ENCODE measurements at regions not wholly inside any gene's neighbourhood (a gene's known extent, or its start where the extent isn't known, plus 50 kb on each side); places are given as distances from the start of the nearest gene placed in this dataset.

DNA sequence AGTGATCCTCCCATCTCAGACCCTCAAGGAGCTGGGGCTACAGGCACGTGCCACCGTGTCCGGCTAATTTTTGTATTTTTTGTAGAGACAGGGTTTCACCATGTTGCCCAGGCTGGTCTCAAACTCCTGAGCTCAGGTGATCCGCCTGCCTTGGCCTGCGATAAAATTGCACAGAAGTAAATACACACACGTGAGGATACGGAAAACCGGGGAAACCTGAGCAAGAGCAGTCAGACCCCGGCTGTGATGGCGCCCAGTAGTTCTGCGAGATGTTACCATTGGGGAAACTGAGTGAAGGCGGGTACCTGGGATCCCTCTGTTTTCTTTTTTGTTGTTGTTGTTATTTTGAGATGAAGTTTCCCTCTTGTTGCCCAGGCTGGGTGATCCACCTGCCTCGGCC lies 114.9 kb downstream of the C9orf50 start:
- DNase-seq (ENCODE audit: low spot score), result no peak

GRCh38 chr9:129505270-129505902 lies 115.5 kb downstream of the C9orf50 start:
- DNase-seq (ENCODE audit: low spot score), result no peak

DNA sequence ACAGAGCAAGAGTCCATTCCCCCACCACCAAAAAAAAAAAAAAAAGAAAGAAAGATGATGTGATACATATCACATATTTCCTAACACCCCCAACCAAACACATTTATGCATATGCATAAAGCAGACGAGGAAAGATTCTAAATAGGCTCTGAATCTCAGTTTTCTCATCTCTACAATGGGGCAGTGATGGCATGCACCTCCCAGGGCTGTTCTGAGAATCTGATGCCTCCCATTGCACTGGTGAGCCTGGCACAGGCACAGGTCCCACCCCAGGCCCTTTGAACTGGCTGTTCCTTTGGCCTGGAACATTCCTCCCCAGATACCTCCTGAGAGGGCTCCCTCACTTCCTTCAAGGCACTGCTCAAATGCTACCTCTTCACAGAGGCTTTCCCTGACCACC lies 116.5 kb downstream of the C9orf50 start:
- DNase-seq (ENCODE audit: low spot score), result no peak

DNA sequence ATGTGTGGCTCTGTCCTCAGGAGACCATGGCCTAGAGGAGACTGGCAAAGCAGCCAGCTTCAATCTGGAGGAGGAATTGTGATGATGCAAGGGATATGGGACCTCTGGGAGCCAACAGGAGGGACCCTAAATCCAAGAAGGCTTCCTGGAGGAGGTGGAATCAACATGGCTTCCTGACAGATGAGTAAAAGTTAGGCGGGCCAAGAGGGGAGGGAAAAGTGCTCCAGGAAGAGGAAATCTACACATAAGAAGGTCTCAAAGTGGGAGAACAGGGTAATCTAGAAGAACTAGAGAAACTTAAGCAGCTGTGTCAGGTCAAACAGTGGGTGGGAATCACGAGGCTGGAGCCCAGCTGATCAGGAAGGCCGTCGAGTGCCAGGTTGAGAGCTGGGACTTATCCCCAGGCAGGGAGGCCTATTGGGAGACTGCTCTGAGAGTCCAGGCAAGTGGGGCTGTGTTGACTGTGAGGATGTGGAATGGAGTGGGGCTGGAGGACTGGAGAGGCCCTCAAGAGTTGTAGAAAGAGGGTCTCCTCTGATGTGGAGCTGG lies 119.1 kb downstream of the C9orf50 start:
- no peak for DNase-seq (ENCODE audit: low spot score)

DNA sequence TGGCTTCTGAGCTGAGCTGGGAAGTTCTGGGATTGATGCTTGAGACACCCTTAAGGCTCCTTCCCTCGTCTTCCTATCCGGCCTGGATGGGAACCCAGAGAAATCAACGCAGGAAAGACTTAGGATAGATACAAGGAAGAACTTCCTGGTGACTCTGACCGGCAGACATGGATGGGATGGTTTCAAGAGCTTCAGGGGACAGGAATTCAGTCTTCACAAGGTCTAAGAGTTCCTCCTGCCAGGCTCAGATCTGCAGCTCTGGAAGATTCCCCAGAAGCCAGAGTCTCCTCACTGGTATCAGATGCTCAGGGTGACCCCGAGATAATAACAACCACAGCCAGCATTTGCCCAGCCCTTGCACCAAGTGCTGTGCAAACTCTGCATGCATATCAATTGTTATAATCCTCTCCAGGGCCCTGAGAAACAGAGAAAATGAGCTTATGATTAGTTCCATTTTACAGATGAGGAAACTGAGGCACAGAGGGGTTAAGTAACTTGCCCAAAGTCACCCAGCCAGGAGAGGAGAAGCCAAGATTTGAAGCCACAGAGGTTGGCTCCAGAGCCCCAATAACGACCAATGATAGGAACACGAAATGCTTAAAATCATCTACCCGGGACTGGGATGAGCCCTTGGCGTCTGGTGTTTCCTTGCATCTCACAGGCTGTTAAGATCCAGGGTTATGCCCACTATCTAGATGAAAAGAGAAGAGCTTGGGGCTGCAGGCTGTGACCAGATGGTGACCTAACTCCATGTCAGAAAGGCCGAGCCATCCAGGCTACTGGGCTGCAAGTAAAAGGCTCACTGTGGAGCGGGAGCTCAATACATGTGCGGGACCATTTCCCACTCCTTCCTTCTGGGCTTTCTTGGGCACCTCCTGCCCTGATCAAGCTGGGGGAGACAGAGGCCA lies 119.8 kb downstream of the C9orf50 start:
- no peak for DNase-seq (ENCODE audit: low spot score)

DNA sequence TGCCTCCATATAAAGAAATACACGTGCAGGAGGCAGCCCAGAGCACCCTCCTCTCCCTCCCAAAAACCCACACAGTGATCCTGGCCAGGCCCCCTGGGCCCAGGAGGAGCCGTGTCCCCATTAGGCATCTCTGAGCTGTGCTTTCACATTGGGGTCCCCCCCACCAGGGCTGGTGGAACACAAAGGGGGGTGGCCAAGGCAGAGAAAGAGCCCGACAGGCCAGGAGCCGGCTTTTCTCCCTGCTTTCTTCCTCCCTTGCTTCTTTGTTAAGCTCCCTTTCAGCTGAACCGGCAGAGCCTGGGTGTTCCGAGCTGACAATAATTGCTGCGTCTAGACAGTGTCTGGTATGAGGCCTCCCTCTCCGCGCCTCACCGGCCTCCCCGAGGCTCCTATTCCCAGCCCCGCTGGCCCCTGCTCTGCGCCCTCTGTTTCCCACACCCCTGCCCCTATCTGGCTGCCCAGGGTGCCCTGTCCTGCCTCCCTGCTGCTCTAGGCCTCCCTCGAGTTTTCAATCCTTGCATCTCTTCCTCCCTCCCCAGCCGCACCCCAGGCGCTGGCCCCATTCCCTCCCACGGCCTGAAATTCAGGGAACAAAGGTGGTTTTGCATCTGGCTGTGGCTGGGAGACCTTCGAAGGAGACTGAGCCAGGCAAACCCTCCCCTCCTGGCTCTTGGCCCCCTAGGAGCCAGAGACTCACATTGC lies 120.6 kb downstream of the C9orf50 start:
- no peak for DNase-seq (ENCODE audit: low spot score)

- no peak for DNase-seq (ENCODE audit: low spot score)
These were observed 122.2 kb downstream of the C9orf50 start for GRCh38 chr9:129498451-129499384.

- no peak for DNase-seq (ENCODE audit: low spot score)
These were observed 123.0 kb downstream of the C9orf50 start for GRCh38 chr9:129497813-129498450.

DNA sequence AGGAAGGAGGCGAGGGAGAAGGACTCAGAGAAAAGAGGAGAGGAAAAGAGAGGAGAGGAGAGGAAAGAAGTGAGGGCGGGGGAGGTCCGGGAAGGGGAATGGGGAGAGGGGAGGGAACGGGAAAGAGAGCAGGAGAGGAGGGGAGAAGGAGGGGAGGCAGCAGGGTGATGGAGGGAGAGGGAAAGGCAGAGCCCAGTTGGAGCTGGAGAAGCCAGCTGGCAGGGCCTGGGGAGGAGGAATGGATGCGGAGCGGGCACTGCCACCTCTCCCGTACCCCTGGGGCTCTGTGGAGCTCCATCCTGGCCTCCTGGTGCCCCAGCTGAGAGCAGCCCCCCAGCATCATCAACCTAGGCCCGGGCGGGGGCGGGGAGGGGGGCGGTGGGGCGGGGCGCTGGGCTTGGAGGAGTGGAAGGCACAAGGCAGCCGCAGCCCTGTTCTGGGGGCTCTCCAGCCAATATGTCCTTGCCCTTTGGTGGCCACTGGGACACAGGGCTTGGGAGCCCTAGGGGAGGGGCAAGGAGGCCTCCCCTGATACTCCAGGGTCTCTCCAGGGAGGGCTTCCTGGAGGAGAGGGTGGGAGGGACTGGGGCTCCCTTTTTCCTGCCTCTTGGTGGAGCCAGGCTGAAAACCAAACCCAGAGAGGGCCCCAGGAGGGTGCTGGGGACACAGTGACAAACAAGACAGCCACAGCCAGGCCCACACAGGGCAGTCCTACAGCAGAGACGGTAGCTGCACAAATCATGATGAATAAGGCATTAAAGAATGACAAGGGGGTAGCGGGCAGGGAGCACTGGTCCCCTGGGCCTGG lies 123.7 kb downstream of the C9orf50 start:
- DNase-seq (ENCODE audit: low spot score), result no peak

GRCh38 chr9:129496473-129497004 lies 124.4 kb downstream of the C9orf50 start:
- DNase-seq (ENCODE audit: low spot score), result peak; percentile 42

DNA sequence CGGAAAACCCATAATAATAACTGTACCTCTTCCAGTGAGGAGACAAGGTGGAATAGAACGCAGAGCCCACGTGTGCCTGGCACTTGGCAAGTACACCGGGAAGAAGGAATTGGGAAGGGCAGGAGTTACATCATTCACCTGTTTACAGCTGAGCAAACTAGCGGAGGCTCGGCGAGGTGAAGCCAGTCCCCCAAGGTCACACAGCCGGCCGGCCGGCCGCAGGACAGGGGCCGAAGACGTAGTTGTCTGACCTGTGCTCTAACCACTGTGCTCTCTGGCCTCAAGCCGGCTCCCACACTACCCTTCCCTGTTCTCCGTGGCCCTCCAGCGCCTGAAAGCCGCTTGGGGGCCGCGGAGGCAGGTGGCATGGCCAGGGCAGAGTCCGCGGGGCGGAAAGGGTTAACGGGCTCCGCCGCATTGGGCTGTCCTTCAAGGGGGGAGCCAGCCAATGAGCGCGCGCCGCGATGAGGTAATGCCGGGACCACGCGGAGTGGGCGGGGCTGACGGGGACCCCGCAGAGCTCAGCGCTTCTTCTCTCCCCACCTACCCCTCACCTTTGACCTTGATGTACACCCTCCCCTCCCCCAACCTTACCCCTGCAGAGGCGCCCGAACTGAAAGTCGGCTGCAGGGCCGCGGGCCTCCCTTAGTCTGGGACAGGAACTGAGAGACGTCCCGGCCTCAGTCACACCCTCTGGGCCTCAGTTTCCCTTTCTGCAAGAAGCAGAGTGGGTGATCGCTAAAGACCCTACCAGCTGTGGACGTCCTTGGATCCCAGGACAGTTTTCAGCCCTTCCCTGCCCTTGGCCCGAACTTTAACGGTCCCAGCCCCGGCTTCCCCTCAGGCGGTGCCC lies 125.1 kb downstream of the C9orf50 start:
- DNase-seq (ENCODE audit: low spot score), result peak; percentile 46

- no peak for DNase-seq (ENCODE audit: low spot score)
These were observed 126.7 kb downstream of the C9orf50 start for GRCh38 chr9:129494113-129494789.

- DNase-seq (ENCODE audit: low spot score), result no peak
These were observed 127.2 kb downstream of the C9orf50 start for GRCh38 chr9:129493706-129494047.

GRCh38 chr9:129493002-129493705 lies 127.7 kb downstream of the C9orf50 start:
- DNase-seq (ENCODE audit: low spot score), result no peak

- DNase-seq (ENCODE audit: low spot score), result no peak
These were observed 129.4 kb downstream of the C9orf50 start for GRCh38 chr9:129491487-129491855.

DNA sequence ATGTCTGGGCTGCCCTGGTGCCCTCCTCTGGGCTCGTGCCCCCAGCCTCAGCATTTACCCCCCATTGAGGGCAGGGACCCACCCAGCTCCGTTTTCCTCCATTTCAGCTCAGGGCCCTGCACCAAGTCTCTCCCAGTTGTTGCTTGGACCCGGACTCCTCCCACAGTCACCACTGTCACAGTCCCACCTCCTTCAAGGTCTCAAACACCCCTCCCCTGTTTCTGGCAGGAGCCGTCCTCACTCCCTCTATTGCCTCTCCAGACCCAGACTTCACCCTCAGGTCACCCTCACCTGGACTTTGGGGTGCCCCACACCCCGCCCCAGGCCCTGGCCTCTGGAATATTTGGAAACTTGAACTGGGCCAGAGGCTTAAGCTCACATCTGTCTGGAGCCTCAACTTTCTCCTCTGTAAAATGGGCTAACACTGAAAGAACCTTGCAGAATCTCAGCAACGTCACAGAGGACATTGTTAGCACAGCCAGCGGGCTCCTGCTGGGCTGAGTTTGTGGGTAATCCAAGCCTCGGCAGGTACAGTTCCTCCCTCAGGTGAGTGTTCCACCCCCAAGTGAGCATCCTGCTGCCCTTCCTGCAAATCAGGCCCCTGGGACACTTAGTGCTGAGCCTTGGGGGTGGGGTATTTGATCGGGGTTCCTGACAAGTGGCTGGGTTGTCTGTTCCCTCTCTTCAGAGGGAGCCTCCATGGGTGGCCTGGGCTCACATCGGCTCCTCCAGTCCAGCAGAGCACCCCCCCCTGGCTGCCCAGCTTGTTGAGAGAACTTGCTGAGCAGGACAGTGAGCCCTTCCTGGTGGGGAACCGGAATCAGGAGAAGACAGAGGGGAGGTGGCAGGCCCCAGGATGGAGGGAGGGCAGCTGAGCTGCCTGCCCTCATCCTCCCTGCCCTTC lies 130.1 kb downstream of the C9orf50 start:
- DNase-seq (ENCODE audit: low spot score), result no peak
